Right lung (tissue), 2 donors: ENCODE measurements at regions not wholly inside any gene's neighbourhood (a gene's known extent, or its start where the extent isn't known, plus 50 kb on each side); places are given as distances from the start of the nearest gene placed in this dataset.
"Not testable (repeated sequence)": the region's sequence is repeated elsewhere in the genome, so short reads cannot be mapped to it uniquely, and the experiment has no call there.

Experiments used
- DNase-seq, 2 donors: peaks; one replicate each; pipeline ENCODE4 v3.0.0-alpha.2; 2013

DNA sequence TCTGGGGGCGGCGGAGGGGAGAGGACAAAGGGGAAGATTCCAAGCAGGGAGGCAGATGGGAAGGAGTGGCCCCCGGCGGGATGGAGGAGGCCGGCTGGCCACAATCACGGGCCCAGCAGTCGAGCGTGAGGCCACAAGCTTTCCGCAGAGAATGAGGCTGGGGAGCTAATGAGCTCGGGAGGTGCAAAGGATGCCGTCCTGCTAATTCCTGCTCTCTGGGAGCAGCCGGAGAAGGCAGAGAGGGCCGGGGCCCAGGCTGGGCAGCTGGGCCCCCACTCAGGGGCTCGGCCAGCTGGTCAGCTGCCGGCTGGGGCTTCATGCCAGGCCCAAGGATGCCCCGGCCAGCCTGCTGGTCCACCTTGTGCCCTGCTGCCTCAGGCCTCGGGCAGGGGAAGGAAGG is 98.1 kb upstream of the LHX5 start:
- no peak for DNase-seq

DNA sequence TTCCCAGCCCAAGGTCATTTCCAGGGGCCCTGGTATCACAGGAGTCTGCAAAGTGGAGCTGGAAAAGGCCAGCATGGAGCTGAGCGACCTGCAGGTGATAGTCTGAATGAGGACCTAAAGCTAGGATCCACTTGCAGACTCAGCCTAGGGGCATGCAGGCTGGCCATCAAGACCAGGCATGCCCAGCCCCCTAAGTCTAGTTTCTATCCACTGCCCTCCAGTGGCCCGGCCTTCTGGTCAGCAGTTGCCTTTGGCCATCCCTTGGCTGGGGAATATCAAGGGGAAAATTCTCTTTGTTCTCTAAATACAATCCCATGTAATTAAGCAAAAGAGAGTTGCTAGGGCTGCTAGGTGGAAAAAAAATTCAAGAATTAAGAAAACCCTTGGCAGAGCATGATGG is 96.3 kb upstream of the LHX5 start:
- no peak for DNase-seq

DNA sequence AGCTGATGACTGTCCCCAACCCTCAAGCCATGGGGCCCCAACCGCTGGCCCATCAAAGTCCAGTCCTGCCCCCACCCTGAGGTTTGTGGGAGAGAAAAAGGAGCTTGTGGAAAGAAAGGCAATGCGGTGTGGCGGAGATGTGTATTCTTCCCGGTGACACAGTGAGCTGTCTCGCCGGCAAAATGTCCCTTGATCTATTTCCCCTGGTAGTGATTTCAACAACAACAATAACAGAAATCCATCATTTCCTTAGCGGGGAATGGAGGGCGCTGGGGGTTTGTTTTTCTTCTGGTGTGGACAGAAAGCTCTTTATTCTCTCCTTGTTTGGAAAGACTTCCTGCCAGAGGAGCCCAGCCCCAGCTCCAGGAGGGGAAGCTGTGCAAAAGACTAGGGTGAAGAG is 93.7 kb upstream of the LHX5 start:
- no peak for DNase-seq

DNA sequence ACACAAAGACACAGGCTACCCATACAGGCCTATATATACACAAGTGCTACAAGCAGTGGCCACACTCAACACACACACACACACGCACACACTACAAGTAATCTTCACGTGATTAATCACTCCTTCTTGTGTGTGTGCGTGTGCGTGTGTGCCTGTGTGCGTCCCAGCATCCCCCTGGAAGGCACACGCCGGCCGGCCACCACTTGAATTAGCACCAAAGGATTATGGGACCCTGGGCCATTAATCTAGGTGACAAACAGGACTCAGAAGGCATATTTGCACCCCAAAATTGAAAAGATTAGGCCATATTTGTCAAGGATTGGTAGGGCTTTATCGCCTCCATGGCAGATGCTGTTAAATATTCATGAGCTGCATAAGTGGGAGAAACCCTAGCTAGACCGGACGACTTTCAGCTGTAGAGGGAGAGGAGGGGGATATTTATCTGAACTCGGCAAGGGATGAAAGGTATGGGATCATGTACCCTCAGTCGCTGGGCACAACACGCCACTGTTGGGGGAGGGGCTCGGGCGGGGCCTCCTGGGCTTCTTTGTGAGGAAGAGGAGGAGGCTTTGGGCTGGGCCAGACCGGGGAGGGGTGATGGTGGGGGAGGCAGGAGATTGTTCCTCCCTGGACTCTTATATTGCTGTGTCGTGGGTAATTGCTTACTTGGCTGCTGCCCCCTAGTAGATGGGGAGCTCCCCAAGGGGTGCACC is 89.6 kb upstream of the LHX5 start:
- DNase-seq, result no peak

DNA sequence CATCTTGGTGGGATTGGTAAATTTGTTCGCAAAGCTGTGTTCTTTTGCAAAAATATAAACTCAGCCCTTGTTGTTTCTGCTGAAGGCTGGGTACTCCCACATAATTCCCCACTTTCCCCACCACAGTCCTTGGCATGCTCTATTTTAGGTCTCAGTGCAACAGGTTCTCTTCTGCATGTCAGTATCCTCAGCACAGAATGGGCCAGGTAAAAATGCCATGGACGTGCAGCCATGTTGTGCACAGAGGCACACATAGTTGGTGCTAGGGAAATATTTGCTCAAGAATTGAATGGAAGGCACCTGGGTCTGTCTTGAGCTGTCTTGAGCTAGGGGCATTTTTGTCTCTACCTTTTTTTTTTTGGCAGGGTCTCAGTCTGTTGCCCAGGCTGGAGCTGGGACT is 87.8 kb upstream of the LHX5 start:
- DNase-seq, result no peak

DNA sequence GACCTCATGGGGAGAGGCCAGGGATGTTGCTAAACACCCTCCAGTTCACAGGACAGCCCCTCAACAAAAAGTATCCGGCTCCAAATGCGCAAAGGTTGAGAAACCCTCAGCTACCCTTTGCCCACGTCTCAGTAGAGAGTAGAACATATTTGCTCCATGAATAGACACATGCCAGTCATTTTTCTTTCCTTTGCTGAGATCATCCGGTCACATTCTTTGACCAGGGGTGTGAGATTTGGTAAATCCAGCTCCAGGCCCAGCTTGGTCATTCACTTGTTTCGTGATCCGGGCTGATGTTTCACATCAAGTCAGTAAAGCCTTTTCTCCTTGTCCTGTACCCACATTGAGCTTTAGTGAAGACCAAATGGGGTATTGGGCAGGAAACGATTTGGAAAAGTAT is 83.6 kb upstream of the LHX5 start:
- no peak for DNase-seq

DNA sequence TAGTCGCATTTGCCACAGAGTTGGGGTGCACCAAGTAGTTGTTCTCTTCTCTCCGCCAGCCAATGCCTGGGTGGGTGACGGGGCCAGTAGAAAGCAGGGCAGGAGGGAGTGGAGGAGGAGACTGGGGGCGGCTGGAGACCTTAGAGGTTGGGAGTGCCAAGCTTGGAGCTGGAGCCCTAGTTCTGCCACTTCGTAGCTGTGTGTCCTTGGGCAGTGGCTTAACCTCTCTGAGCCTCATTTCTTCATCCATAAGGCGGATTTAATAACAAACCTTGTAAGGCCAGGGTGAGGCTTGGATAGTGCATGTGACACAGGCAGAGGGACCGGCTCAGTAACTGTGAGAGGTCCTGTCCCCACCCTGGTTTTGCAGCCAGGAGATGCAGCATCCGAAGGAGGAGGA is 81.1 kb upstream of the LHX5 start:
- no peak for DNase-seq

DNA sequence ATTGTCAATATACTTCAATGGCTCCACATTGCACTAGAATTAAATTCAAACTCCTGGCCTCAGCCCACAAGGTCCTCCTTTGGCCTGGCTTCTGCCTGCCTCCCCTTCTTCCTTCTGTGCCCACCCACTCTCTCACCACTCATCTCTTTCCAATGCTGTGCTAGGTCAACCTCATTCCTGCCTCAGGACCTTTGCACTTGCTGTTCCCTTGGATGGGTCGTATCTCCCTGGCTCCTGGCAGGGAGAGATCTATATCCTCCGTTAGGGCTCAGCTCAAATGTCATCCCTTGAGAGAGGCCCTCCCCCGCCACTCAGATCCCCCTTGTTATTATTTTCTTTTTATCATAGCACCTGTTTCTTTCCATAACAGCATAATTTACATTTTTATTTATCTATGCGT is 79.9 kb upstream of the LHX5 start:
- no peak for DNase-seq

DNA sequence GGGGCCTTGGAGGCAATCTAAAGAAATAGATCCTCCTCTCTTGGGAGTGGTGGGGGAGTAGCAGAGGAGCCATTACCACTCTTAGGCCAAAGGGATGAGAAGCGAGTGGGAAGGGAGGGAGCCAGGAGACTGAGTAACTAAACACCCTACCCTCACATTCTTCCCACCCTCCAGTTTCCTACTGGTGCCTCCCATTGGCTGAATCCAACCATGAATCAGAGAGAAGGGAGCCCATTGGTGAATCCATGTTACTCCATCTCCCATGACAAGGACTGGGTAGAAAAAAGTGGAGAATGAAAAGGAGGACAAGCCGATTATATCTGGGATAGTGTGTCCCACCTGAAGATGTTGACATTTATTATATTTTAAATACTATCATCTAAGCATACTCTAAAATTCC is 76.8 kb upstream of the LHX5 start:
- DNase-seq, result no peak

DNA sequence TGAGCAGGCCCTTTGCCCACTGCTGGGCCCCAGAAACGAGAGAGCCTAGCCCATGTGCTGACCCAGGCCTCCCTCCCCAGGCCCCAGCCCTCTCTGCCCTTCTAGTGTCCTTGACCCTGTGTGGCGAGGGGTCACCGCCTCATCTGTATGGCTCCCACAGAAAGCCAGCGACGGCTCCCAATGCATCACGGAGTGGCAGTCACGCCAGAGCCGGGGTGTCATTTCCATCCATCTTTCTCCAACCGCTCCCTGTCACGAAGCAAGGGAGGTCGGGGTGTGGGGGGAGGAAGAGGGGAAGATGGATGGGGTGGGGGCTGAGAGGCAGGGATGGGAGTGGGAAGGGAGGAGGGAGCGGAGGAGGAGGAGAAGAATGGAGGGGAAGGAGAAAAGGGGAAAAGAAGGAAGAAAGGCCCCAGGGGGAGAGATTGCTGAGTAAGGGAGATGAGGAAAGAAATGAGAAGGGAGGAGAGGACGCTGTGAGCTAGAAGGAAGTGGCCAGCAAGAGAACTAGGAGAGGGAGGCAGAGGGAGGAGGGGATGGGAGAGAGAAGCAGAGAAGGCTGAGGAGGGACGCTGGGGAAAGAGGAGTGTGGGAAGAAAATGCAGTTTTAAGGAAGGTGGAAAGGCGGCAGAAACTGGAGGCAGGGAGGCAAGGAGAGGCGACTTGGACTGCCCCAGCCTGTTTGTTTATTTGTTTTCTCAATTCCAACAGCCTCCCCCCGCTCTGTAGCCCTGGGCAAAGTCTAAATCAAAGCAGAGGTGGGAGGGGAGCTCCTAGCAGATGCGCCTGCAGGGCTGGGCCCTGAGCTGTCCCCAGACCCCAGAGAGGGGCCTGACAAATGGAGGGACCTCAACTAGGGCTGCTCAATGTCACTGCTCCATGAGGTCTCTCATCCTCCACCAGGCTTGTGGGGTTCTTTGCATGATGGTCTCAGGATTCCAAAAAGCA is 75.5 kb upstream of the LHX5 start:
- no peak for DNase-seq

DNA sequence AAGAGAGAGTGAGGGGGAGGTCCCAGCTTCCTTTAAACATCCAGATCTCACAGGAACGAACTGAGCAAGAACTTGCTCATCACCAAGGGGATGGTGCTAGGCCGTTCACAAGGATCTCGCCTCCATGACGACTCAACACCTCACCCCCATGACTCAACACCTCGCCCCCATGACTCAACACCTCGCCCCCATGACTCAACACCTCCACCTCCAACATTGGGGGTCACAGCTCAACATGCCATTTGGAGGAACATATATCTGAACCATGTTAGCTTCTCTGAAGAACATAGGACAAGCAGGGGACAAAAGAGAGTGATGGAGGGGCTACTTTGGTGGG is 66.0 kb upstream of the LHX5 start:
- no peak for DNase-seq

DNA sequence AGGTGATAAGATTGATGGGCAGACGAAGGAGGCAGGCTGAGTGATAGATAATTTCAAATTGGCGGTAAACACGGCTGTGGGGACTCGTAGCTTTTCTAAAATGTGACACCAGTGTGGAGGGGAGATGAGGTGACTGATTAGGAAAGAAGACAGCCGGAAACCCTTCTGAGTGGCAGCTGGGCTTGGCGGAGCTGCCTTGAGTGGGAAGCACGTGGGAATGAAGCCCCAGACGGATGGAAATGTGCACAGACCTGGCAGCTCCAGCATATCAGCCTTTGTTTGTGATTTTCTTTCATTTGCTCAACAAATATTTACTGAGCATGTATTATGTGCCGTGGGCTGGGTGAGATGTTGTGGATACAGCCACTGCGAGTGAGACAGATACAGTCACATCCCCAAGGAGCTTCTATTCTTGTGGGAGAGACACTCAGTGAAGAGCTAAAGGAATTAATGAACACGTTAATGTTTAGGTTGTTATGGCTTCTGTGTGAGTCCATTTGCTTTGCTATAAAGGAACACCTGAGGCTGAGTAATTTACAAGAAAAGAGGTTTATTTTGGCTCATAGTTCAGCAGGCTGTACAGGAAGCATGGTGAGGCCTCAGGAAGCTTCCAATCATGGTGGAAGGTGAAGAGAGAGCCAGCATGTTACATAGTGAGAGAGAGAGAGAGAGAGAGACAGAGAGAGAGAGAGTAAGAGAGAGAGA is 65.5 kb upstream of the LHX5 start:
- DNase-seq, result no peak

DNA sequence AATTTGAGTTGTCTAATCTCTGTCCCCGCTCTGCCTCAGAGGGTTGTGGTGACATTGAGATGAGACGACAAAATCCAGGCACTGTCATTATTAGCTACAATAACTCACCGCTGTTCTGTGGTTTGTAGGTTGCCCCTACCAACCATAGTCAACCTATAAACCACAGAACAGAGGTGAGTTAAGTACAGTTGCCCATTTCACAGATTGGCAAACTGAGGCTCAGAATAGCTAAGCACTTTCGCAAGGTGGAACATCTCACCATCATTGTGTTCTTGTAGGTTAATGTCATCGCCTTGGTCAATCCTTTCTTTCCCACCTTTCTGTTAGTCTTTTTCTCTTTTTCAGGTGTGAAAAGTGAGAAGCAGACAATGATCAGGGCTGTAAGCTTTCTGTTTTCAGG is 63.4 kb upstream of the LHX5 start:
- no peak for DNase-seq

DNA sequence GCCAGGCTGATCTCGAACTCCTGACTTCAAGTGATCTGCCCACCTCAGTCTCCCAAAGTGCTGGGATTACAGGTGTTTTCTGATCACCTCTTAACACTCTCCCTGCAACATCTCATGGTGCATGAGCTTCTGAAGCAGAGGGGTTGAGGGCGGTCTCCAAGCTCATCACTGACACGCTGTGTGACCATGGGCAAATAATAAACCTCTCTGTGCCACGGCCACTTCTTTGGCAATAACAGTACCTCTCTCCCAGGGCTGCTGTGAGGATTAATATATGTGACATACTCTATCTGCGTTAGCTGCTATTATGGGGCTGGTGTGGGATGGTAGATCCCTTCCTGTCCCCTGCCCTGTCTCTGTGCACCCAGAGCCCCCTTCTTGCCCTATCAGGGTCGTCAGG is 62.9 kb upstream of the LHX5 start:
- DNase-seq, result no peak

DNA sequence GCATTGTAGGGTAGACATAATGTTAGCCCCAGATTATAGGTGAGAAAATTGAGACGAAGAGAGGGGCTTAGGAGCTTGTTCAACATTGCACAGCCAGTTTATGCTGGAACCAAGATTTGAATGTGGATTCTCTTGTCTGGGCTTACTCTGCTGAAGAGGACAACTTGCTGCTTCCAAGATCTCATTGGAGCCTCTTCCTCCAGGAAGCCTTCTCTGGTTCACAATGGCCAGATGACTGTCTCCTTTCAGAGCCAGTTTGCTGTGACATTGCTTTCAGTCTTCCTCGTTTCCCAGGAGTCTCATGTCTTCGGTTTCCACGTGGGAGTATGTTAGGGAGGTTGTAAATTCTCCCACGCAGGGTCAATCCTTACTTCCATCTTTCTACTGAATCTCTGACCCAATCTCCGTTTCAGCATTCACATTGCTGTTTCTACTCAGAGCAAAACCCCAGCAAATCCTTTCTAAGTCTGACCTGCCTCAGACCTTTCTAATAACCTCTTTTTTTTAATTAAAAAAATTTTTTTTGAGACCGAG is 62.2 kb upstream of the LHX5 start:
- no peak for DNase-seq

DNA sequence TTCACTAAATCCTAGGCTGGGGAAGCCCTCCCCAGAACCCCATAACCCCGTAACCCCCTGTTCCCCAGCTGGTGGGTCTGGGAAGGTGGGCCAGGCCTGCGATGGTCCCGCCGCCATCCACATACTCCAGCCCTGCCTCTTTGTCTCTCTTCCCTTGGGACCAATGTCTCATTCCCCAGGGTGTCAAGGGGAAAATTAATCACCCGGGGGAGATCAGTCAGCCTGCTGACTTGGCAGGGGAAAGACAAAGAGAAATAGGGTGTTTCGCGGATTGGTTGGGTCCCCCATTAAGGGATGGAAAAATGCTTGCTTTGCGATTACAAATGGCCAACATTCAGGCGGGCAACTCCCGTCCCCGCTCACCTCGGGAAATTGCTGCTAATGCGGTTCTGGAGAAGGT is 60.6 kb upstream of the LHX5 start:
- DNase-seq, result no peak

DNA sequence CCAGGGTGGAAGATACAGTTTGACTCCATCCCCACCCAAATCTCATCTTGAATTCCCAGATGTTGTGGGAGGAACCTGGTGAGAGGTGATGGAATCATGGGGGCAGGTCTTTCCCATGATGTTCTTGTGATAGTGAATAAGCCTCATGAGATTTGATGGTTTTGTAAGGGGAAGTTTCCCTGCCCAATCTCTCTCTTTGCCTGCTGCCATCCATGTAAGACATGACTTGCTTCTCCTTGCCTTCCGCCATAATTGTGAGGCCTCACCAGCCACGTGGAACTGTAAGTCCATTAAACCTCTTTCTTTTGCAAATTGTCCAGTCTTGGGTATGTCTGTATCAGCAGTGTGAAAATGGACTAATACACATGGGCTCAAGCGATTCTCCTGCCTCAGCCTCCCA is 59.4 kb upstream of the LHX5 start:
- not testable (repeated sequence) for DNase-seq

DNA sequence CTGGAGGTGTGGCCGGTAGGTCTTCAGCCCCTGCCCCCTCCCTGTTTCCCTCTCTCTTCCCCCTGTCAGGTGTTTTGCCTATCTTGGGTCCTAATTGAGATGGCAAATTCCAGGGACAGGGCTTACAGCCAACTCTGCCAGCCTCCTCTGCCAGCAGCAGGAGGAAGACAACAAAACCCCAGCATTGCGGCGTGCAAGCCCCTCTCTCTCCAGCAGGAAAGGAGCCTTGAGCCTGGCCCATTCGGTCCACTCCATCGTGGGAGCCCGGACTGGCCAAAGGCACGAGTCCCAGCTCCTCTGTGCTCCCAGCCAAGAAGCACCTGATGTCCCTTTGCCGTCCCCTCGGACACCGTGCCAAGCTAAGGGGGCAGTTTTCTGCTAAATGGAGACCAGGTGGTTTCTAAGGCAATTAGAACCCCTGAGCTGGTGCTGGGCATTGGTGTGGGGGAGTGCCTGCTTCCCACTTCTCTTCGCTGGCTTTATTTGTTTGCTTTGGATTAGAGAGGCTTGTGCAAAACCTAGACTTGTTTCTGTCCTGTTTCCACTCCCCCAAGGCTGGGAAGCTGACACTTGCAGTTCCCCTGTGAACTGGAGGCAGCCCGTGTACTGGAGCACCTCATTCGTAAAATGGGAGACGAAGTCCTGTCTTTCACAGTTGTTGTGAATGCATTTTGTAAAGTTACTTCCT is 57.1 kb upstream of the LHX5 start:
- no peak for DNase-seq

DNA sequence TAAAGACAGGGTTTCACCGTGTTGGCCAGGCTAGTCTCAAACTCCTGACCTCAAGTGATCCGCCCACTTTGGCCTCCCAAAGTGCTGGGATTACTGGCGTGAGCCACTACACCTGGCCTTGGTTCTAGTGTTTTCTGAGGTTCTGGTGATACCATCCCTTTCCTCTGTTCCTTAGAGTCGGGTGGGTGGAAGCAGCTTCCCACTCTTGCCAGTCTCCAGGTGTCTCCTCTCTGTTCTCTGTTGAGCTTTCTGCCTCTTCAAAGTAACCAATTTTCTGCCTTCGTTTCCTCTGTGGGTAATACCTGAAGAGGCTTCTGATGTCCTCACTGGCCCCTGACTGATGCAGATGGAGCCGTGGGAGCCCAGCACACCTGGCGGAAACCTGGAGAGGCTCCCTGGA is 53.4 kb upstream of the LHX5 start:
- no peak for DNase-seq

DNA sequence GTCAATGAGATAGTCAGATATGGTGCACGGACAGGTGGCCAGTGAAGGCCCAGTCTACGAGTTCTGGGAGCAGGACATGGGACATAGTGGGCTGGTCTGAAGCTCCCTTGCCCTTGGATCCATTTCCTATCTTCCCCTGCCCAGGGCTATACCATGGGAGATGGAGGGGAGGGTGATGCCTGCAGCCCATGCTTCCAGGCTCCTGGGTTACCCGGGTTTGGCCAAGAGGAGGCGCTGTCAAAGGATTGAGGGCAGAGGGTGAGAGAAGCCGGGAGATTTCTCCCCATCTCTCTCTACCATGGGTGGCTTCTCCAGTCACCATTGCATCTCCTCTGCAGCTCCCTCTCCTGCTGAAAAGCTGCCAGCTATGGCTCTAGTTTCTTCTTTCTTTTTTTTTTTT is 52.8 kb upstream of the LHX5 start:
- no peak for DNase-seq

DNA sequence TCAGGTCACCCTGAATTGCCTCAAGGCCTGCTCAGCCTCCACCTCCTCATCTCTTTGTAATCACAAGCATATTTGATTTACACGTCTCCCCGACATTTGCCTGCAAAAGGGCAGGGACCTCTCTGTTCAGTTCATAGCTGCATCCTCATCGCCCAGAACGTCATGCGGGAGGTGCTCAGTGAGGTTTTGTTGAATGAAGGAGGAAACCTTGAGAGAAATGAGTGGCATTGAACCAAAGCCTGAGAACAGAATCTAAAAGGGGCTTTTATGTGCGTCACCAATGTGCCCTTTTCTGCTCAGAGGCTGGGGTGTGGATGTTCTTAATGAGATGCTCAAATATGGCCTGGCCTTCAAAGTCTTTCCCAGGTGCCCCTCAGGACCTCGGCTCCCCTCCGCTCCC is 50.0 kb upstream of the LHX5 start:
- no peak for DNase-seq
